Thoracic aorta (tissue), 2 donors: ENCODE measurements at regions not wholly inside any gene's neighbourhood (a gene's known extent, or its start where the extent isn't known, plus 50 kb on each side); places are given as distances from the start of the nearest gene placed in this dataset.

Experiments
- ATAC-seq: fragments of 150-250 bp; one replicate; pipeline ENCODE4 v1.8.0; 2017; ENCODE audit warnings: low read depth; ENCODE audit not compliant: insufficient number of reproducible peaks, low FRiP score
- DNase-seq: peaks from one replicate; pipeline ENCODE4 v3.0.0-alpha.2; 2020; ENCODE audit warnings: low spot score
- H3K27ac ChIP-seq, 2 donors: fragments of 200-600 bp; sonication (generic); 1 replicate in 1 of 2; 2 replicates in 1 of 2; pipeline ENCODE4 v1.5.1; 2016; ENCODE audit warnings: mild to moderate bottlenecking in 2 of 2, moderate library complexity in 2 of 2
- H3K27me3 ChIP-seq: fragments of 200-600 bp; sonication (generic); replicated peaks from 2 replicates; pipeline ENCODE4 v1.6.0; 2016; ENCODE audit warnings: mild to moderate bottlenecking; ENCODE audit not compliant: insufficient read depth
- H3K36me3 ChIP-seq: fragments of 200-600 bp; sonication (generic); one replicate; pipeline ENCODE4 v1.5.1; 2016
- H3K4me1 ChIP-seq, 2 donors: fragments of 200-600 bp; sonication (generic); 1 replicate in 1 of 2; 2 replicates in 1 of 2; pipeline versions ENCODE4 v1.5.1 to v1.6.0; 2016; ENCODE audit warnings: low read depth in 2 of 2, mild to moderate bottlenecking in 1 of 2; ENCODE audit not compliant: control insufficient read depth in 1 of 2
- H3K4me3 ChIP-seq: fragments of 200-600 bp; sonication (generic); 2 replicates; pipeline ENCODE4 v1.5.1; 2016; ENCODE audit warnings: mild to moderate bottlenecking
- H3K9me3 ChIP-seq: fragments of 200-600 bp; sonication (generic); 2 replicates; pipeline ENCODE4 v1.5.1; 2016
- TF ChIP-seq, protein P1 (sequence below): fragments of 200-600 bp; sonication (generic); IDR thresholded peaks from one replicate; pipeline ENCODE4 v1.5.1; 2019; ENCODE audit warnings: antibody characterized with exemption

DNA sequence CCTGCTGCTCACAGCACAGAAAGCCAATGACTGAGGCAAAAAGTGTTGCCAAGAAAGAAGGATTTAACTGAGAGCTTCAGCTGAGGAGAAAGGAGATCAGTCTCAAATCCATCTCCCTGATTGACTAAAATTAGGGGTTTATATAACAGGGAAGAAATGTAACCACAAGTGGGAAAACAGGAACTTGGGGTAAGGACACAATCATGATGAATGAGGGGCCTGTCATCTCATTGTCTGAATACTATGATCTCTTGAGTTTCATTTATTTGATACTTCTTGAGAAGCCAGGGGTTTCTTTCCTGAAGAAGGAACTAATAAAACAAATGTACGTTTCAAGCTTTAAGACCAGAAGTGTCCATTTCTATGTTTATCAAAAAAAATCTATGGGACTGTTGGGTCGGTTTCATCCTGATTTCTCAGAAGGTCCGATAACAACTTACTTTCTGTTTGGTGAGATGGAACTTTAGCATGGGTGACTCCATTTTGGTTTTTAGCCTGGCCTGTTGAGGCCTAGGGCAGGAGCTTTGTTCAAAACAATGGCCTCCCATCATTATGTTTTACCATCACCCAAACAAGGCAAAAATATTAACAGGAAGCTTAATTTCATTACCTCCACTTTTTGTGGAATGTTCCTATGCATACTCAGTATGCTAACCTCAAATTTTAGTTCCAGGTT is 76.6 kb upstream of the PIAS1 start:
- Histone ChIP-seq H3K27me3 (no peaks in the 10 kb centered on the region), H3K36me3 (no peaks in the 10 kb centered on the region), H3K4me1 (peaks cover 0 to 3% of the 10 kb centered on the region in 2 donors), H3K27ac (no peak overlapping the region), H3K4me3 (no peak overlapping the region), H3K9me3 (no peaks in the 10 kb centered on the region)
- ATAC-seq (no peak), DNase-seq (no peak)
- TF ChIP-seq, protein P1, sequence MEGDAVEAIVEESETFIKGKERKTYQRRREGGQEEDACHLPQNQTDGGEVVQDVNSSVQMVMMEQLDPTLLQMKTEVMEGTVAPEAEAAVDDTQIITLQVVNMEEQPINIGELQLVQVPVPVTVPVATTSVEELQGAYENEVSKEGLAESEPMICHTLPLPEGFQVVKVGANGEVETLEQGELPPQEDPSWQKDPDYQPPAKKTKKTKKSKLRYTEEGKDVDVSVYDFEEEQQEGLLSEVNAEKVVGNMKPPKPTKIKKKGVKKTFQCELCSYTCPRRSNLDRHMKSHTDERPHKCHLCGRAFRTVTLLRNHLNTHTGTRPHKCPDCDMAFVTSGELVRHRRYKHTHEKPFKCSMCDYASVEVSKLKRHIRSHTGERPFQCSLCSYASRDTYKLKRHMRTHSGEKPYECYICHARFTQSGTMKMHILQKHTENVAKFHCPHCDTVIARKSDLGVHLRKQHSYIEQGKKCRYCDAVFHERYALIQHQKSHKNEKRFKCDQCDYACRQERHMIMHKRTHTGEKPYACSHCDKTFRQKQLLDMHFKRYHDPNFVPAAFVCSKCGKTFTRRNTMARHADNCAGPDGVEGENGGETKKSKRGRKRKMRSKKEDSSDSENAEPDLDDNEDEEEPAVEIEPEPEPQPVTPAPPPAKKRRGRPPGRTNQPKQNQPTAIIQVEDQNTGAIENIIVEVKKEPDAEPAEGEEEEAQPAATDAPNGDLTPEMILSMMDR: no peak

DNA sequence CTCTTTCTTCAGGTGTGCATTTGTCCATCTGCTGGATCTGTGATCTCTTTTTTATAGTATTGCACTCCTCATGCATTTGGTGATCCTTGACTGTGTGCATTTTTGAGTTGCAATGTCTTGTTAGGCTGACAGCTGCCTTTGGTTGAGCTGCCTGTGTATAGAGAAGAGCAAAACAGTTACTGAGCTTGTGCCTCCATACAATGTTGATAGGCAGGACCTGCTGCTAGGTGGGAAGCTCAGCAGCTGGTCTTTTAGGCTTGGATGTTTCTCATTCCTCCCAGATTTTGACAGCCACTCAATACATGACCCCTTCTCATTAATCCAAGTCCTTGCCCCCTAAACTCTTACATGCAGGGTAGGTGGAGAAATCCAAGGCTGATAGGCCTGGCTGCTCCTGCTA is 74.8 kb upstream of the PIAS1 start:
- no peak overlapping the region for H3K4me3 ChIP-seq
- DNase-seq: no peak
- no peak for ATAC-seq
- TF ChIP-seq, protein P1: no peak
- H3K4me1 ChIP-seq: no peaks in the 10 kb centered on the region
- H3K36me3 ChIP-seq: no peaks in the 10 kb centered on the region
- H3K9me3 ChIP-seq: no peaks in the 10 kb centered on the region
- H3K27me3 ChIP-seq: no peaks in the 10 kb centered on the region
- no peak overlapping the region for H3K27ac ChIP-seq

DNA sequence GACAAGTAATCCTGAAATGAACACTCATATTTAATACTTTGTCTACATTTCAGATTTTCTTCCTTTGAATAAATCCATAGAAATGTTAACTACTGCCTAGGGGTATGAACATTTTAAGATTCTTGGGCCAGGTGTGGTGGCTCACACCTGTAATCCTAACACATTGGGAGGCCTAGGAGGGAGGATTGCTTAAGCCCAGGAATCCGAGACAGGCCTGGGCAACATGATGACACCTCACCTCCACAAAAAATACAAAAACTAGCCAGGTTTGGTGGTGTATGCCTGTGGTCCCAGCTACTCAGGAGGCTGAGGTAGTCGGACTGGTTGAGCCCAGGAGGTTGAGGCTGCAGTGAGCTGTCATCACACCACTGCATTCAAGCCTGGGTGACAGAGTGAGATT is 73.9 kb upstream of the PIAS1 start:
- Histone ChIP-seq H3K4me1 (no peaks in the 10 kb centered on the region), H3K27ac (no peak overlapping the region), H3K9me3 (no peaks in the 10 kb centered on the region), H3K4me3 (no peak overlapping the region), H3K27me3 (no peaks in the 10 kb centered on the region), H3K36me3 (no peaks in the 10 kb centered on the region)
- ATAC-seq: no peak
- TF ChIP-seq, protein P1: no peak
- DNase-seq: no peak

DNA sequence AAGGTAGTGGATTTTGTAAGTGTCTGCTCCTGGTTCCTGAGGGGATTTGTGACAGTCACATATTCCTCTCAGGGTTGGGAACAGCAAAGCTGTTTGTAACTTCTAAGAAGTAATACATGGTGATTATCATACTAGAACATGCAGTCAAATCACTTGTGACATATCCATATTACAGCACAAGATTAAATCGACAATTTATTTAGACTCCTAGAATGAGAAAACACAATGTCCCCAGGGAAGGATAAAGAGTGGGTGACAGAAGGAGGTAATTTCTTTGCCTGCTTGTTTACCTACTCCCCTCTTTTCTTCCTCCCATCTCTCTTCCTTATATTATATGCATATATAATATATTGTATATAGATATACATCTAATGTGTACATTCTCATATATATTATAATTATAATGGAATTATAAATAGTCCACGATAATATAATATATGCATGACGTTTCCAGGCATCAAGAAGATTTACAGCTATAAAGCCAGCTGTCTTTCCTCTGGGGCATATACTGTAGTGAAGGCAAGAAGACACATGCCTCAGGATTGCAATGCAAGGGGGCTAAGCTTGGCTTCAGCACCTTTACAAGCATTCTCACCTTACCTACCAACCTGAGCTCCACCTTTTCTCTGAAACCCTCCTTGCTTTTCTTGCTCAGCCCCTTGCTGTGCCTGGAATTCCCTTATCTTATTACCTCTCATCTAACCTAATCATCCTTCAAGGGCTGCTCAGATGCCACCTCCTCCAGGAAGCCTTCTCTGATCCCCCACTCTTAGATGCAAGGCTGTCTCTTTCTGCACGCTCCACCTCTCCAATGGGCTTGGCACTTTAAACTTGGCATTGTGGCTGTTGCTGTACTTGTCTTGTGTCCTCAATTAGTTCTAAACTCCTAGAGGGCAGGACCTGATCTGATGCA is 73.1 kb upstream of the PIAS1 start:
- ATAC-seq: no peak
- Histone ChIP-seq H3K9me3 (no peaks in the 10 kb centered on the region), H3K4me3 (no peak overlapping the region), H3K27ac (no peak overlapping the region), H3K36me3 (no peaks in the 10 kb centered on the region), H3K4me1 (no peaks in the 10 kb centered on the region), H3K27me3 (no peaks in the 10 kb centered on the region)
- no peak for DNase-seq
- TF ChIP-seq, protein P1: no peak

DNA sequence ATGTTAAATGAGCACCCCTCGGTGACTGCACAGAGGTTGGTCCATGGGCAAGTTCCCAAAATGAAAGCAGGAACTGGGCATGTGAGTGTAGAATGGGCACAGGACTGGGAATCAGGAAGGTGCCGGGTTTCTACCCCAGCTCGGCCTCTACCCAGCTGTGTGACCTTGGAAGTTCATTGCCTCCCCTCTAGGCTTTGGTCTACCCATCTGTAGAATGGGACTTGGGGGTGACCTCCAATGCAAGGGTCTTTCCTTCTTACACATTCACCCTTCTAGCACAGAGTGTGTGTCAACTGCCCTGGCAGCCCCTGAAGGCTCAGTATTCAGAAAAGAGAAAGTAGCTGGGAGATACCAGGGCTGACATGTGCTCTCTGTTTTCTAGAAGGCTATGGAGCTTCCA is 72.3 kb upstream of the PIAS1 start:
- TF ChIP-seq, protein P1: no peak
- H3K4me1 ChIP-seq: no peaks in the 10 kb centered on the region
- ATAC-seq: no peak

More for the DNA sequence above, 72.3 kb upstream of the PIAS1 start:
- Histone ChIP-seq H3K27ac (no peak overlapping the region), H3K36me3 (no peaks in the 10 kb centered on the region), H3K9me3 (no peaks in the 10 kb centered on the region), H3K27me3 (no peaks in the 10 kb centered on the region), H3K4me3 (no peak overlapping the region)
- DNase-seq: no peak
